ENCODE measurements at regions not wholly inside any gene's neighbourhood (a gene's known extent, or its start where the extent isn't known, plus 50 kb on each side); places are given as distances from the start of the nearest gene placed in this dataset.

DNA sequence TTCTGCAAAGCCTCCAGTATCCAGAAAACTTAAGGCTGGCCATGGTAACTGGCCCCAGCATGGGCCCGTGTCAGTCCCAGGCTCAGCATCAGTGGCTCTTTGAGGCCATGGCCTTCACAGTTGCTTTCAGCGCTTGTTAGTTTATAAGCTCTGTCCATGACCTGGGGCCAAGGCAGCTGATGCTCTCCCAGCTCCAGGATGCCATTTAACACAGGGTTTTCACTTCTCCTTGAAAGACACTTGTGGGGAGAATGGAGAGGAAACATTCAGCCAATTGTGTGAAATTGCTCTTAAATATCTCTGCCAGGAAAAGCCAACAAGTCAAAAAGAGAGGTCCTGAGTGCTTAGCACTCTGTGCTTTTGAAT, 321.3 kb downstream of the FOXO1 start:
- DNase-seq (ENCODE audit: low read depth), result no peak

DNA sequence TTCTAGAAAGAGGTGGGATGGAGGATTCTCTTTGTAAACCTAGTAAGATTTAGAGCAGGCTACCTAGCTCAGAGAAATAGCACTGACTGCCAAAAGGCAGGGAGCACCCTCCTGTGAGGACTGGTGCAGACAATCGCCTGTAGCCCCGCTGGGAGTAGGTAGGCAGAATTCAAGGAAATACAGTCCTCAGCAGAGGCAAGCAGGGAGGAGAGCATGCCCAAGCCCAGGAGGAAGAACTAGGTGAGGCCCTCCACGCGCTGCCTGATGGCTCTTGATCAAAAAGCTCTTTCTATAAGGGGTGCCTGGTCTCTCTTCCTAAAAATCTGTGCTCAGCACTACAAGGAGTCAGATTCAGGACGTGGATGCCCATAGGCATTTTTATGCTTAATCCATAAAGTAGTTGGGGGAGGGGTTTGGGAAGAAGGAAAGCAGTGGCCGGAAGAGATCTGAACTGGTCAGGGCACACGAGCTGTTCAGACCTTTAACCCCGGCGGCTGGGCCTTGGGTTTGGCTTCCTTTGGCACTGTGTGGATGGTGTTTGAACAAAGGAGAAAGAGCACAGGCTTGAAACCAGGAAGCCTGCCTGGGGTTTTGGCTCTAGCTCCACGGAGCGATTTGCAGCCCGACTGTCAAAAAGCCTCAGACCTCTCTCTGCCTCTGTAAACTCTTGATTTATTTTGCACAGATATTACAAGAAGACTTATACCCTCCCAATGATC, 320.6 kb downstream of the FOXO1 start:
- no peak overlapping the region for H3K4me3 ChIP-seq (ENCODE audit: low read depth, low read length)
- TF ChIP-seq, protein P1, sequence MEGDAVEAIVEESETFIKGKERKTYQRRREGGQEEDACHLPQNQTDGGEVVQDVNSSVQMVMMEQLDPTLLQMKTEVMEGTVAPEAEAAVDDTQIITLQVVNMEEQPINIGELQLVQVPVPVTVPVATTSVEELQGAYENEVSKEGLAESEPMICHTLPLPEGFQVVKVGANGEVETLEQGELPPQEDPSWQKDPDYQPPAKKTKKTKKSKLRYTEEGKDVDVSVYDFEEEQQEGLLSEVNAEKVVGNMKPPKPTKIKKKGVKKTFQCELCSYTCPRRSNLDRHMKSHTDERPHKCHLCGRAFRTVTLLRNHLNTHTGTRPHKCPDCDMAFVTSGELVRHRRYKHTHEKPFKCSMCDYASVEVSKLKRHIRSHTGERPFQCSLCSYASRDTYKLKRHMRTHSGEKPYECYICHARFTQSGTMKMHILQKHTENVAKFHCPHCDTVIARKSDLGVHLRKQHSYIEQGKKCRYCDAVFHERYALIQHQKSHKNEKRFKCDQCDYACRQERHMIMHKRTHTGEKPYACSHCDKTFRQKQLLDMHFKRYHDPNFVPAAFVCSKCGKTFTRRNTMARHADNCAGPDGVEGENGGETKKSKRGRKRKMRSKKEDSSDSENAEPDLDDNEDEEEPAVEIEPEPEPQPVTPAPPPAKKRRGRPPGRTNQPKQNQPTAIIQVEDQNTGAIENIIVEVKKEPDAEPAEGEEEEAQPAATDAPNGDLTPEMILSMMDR (IDR thresholded peaks at IDR 0.05; ENCODE audit: insufficient read depth, low read depth, low read length, missing control alignments), result no peak
- no peak for DNase-seq (ENCODE audit: low read depth)

More for the DNA sequence above, 321.3 kb downstream of the FOXO1 start:
- TF ChIP-seq, protein P1 (IDR thresholded peaks at IDR 0.05; ENCODE audit: insufficient read depth, low read depth, low read length, missing control alignments), result no peak
- H3K4me3 ChIP-seq (ENCODE audit: low read depth, low read length), result no peak overlapping the region

DNA sequence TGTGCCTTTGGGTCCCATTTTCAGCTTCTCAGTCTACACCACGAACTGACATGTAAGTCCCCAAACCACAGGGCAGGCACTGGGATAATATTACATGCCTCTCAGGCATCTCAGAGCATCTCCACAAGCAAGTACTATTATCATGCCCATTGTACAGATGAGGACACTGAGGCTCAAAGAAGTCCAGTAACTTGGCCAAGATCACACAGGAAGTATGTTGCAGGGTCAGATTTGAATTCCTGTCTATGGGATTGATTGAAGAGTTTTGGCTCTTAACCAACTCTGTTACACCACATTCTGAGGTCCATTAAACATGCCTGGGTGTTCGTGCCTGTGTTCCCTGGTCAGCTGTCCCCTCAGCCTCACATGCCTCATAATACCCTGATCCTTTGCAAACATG, 319.8 kb downstream of the FOXO1 start:
- H3K4me3 ChIP-seq (ENCODE audit: low read depth, low read length), result no peak overlapping the region
- DNase-seq (ENCODE audit: low read depth), result no peak
- TF ChIP-seq, protein P1 (IDR thresholded peaks at IDR 0.05; ENCODE audit: insufficient read depth, low read depth, low read length, missing control alignments), result no peak

DNA sequence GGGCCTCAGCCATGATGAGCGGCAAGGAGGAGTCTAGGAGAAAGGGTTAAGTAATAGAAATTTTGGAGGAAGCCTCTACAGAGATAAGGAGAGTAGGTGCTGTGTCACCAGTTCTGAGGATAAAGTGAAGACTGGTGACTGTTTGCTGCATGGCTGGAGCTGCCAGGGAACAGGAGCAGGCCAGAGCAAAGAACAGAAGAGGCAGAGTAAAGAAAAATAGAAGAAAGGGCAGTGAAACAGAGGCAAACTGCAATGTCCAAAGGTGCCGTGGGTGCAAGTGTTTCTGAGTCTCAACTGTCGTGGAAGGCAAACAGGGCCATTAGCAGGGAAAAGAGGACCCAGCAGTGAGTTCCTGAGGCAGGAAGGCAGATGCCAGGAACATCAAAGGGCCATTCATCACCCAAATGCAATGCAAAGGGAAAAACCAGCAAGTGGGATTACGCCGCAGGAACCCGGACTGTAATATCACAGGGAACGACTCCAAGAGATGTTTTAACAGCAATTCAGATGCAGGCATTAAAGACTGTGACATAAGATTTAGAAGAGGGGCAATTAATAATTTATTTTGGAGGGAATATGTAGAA, 318.3 kb downstream of the FOXO1 start:
- no peak overlapping the region for H3K4me3 ChIP-seq (ENCODE audit: low read depth, low read length)
- no peak for DNase-seq (ENCODE audit: low read depth)
- TF ChIP-seq, protein P1 (IDR thresholded peaks at IDR 0.05; ENCODE audit: insufficient read depth, low read depth, low read length, missing control alignments), result no peak

DNA sequence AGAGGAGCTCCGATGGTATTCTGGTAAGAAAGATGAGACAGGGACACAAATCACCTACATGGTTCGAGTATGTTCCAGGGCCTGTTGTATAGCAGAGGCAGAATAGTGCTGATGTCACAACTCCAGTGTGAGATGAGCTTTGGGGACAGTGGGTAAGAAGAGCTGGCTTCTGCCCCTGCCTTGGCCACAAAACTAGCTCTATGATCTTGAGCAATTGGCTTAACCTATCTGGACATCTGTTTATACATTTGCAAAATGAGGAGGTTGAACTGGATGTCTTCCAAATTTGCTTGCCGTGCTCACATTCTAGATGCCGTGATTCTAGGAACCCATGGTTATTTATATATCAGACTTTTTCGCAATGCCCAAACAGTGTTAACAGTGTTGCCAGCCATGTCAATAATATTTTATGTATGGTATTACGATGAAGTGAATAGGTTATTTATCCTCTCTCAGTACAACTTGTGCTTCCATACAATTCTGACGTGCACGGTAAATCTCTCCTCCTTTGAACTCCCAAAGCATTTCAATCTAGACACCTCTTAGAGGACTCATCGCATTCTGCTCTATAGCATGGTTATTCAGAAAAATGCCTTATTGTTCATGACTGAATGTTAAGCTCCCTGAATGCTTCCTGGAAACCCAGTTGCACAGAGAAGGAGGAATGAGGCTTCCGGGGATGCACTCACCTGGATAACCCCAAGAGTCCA, 316.0 kb downstream of the FOXO1 start:
- no peak for DNase-seq (ENCODE audit: low read depth)
- TF ChIP-seq, protein P1 (IDR thresholded peaks at IDR 0.05; ENCODE audit: insufficient read depth, low read depth, low read length, missing control alignments), result no peak
- no peak overlapping the region for H3K4me3 ChIP-seq (ENCODE audit: low read depth, low read length)

DNA sequence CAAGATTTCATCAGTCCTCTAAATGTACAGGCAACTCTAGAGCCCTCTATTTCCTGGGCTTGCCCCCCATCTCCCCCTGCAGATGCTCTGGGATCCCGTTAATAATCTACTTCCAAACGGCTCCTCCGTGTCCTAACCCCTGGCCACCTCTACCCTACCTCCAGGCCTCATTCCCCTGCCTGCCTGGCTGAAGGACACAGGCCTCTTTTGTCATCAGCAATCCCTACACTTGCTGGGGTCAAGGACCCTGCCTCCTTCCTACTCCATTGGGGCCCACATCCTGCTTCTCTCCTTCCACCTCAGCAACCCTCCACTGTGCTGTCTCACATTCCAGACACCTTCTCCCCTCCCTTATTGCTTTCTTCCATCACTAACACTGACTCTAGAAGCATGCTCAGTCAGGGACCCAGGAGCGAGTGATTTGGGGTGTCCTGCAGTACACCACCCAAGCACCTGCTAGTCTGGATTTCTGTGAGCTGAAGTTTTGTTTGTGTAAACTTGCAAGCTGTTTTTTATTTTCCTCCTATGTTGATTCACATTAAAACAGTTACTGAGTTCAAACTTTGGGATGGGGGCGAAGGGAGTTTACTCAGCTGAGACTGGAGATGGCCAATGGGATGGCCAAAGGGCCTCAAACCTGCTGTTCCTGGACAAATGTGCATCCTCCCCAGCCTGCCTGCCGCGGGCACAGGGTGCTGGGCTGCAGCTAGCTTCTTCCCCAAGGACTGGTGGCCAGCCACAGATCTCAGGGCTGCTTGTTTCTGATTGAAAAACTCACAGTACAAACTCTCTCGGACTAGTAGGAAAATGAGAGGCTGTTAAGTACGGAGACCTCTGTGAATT, 314.7 kb downstream of the FOXO1 start:
- H3K4me3 ChIP-seq (ENCODE audit: low read depth, low read length), result no peak overlapping the region
- no peak for DNase-seq (ENCODE audit: low read depth)
- TF ChIP-seq, protein P1 (IDR thresholded peaks at IDR 0.05; ENCODE audit: insufficient read depth, low read depth, low read length, missing control alignments), result no peak
